SK-N-MC (cell line): ENCODE measurements at regions not wholly inside any gene's neighbourhood (a gene's known extent, or its start where the extent isn't known, plus 50 kb on each side); places are given as distances from the start of the nearest gene placed in this dataset.

Experiments
- EZH2 ChIP-seq: fragments of 200-600 bp; sonication (generic); IDR thresholded peaks from one replicate; pipeline ENCODE4 v1.6.1; 2017; ENCODE audit warnings: antibody characterized with exemption
- POLR2AphosphoS5 ChIP-seq: IDR thresholded peaks from 2 replicates; pipeline ENCODE4 v1.6.1; 2012; ENCODE audit warnings: mild to moderate bottlenecking, low read depth, low read length, borderline replicate concordance

DNA sequence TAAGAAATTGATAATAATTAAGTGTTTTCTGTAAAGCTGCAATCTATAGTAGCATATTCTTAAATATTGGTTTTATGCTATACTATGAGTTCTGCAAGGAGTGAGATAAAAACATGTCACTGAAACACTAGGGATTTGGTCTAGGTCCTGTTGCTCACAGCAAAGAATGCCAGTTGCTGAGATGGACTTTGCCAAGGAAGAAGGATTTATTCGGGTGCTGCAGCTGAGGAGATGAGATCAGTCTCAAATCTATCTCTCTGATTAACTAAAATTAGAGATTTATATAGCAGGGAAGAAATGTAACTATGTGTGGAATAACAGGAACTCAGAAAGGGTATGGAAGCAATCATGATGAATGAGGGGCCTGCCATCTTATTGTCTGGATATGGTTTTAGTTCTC lies 1569.9 kb downstream of the PCDH7 start:
- TF ChIP-seq POLR2AphosphoS5 (no peak), EZH2 (no peak)
